Testis (tissue), 2 donors: ENCODE measurements at regions not wholly inside any gene's neighbourhood (a gene's known extent, or its start where the extent isn't known, plus 50 kb on each side); places are given as distances from the start of the nearest gene placed in this dataset.

Experiments used
- CTCF ChIP-seq, 3 experiments: fragments of 450-650 bp in 2 of 3; fragments of 200-600 bp in 1 of 3; sonication (generic) in 1 of 3; IDR thresholded peaks; one replicate each; pipeline ENCODE4 v1.5.1; 2016 to 2019; ENCODE audit warnings: antibody characterized with exemption in 3 of 3, mild to moderate bottlenecking in 2 of 3, moderate library complexity in 1 of 3
- POLR2A ChIP-seq: fragments of 450-650 bp; IDR thresholded peaks from one replicate; pipeline ENCODE4 v1.6.1; 2017; ENCODE audit warnings: antibody characterized with exemption, mild to moderate bottlenecking, moderate library complexity

GRCh38 chr9:102551346-102551745 lies 443.8 kb upstream of the CYLC2 start:
- no peak for TF ChIP-seq POLR2A
- TF ChIP-seq CTCF (IDR thresholded peaks at IDR 0.05), result no peak
